ENCODE measurements at regions not wholly inside any gene's neighbourhood (a gene's known extent, or its start where the extent isn't known, plus 50 kb on each side); places are given as distances from the start of the nearest gene placed in this dataset.
"Not testable (repeated sequence)": the region's sequence is repeated elsewhere in the genome, so short reads cannot be mapped to it uniquely, and the experiment has no call there.

- no peaks in the 10 kb centered on the region for H3K36me3 ChIP-seq
- intact Hi-C loops (cut with DNase I): no loop called here
- DNase-seq (ENCODE audit: extremely low spot score): no peak
- no peak overlapping the region for H3K27ac ChIP-seq (replicated peaks in 1 of 4)
- no peak overlapping the region for H3K4me3 ChIP-seq
- peaks cover 0 to 28% (median 18%) of the 10 kb centered on the region in 4 donors for H3K9me3 ChIP-seq
- H3K4me1 ChIP-seq: no peaks in the 10 kb centered on the region
- TF ChIP-seq POLR2AphosphoS5 (IDR thresholded peaks at IDR 0.05) (no peak), POLR2A (IDR thresholded peaks at IDR 0.05; ENCODE audit: low read depth) (no peak), EP300 (IDR thresholded peaks at IDR 0.05) (no peak)
- TF ChIP-seq, protein P1, sequence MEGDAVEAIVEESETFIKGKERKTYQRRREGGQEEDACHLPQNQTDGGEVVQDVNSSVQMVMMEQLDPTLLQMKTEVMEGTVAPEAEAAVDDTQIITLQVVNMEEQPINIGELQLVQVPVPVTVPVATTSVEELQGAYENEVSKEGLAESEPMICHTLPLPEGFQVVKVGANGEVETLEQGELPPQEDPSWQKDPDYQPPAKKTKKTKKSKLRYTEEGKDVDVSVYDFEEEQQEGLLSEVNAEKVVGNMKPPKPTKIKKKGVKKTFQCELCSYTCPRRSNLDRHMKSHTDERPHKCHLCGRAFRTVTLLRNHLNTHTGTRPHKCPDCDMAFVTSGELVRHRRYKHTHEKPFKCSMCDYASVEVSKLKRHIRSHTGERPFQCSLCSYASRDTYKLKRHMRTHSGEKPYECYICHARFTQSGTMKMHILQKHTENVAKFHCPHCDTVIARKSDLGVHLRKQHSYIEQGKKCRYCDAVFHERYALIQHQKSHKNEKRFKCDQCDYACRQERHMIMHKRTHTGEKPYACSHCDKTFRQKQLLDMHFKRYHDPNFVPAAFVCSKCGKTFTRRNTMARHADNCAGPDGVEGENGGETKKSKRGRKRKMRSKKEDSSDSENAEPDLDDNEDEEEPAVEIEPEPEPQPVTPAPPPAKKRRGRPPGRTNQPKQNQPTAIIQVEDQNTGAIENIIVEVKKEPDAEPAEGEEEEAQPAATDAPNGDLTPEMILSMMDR (IDR thresholded peaks at IDR 0.05): no peak
- no peaks in the 10 kb centered on the region for H3K27me3 ChIP-seq
These were observed 387.4 kb upstream of the CAMK1G start for GRCh38 chr1:209196140-209196539.

- no peak for DNase-seq (ENCODE audit: extremely low spot score)
- Histone ChIP-seq H3K4me3 (no peak overlapping the region), H3K27ac (replicated peaks in 1 of 4) (no peak overlapping the region), H3K36me3 (no peaks in the 10 kb centered on the region), H3K4me1 (no peaks in the 10 kb centered on the region), H3K27me3 (peaks cover 0 to 9% (median 0%) of the 10 kb centered on the region in 4 donors), H3K9me3 (peaks cover 0 to 28% (median 18%) of the 10 kb centered on the region in 4 donors)
- 79% methylated on average over 11 of the region's 12 CpGs for WGBS
- intact Hi-C loops (cut with DNase I): no loop called here
- no peak for TF ChIP-seq POLR2A (IDR thresholded peaks at IDR 0.05; ENCODE audit: low read depth)
These were observed 384.4 kb upstream of the CAMK1G start for GRCh38 chr1:209198961-209199750.

- peaks cover 0 to 24% (median 17%) of the 10 kb centered on the region in 4 donors for H3K9me3 ChIP-seq
- no peaks in the 10 kb centered on the region for H3K4me1 ChIP-seq
- H3K27ac ChIP-seq (replicated peaks in 1 of 4): no peak overlapping the region
- DNase-seq (ENCODE audit: extremely low spot score): no peak
- intact Hi-C loops (cut with DNase I): loop anchor here (10.0 kb wide), 1 partner anchor 365 kb away; no protein-coding TSS in a partner anchor
- peaks cover 0 to 9% (median 0%) of the 10 kb centered on the region in 4 donors for H3K27me3 ChIP-seq
- H3K4me3 ChIP-seq: no peak overlapping the region
- no peaks in the 10 kb centered on the region for H3K36me3 ChIP-seq
- WGBS: 71% methylated on average over 4 of the region's 4 CpGs
- TF ChIP-seq POLR2A (IDR thresholded peaks at IDR 0.05; ENCODE audit: low read depth): no peak
- TF ChIP-seq, protein P1 (IDR thresholded peaks at IDR 0.05): no peak
- TF ChIP-seq POLR2AphosphoS5 (IDR thresholded peaks at IDR 0.05): no peak
- TF ChIP-seq EP300 (IDR thresholded peaks at IDR 0.05): no peak
These were observed 383.7 kb upstream of the CAMK1G start for GRCh38 chr1:209199822-209200221.

DNA sequence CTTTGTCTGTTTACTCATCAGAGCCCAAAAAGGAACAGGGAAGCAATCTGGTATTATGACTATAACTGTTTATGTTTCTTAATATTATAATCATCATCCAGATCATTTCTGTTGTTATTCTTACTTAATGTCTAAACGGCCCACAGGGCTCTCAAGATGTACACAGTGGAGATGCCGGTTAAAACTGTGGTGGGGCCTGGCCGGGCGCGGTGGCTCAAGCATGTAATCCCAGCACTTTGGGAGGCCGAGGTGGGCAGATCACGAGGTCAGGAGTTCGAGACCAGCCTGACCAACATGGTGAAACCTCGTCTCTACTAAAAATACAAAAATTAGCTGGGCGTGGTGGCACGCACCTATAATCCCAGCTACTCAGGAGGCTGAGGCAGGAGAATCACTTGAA, 381.2 kb upstream of the CAMK1G start:
- not testable (repeated sequence) for H3K9me3 ChIP-seq; H3K27ac ChIP-seq (replicated peaks in 1 of 4); DNase-seq (ENCODE audit: extremely low spot score); H3K4me1 ChIP-seq; H3K36me3 ChIP-seq; H3K4me3 ChIP-seq
- WGBS: 85% methylated on average over 11 of the region's 11 CpGs
- intact Hi-C loops (cut with DNase I): loop anchor here (2.0 to 10.0 kb wide), 2 partner anchors 46 to 362 kb away; no protein-coding TSS in a partner anchor
- H3K27me3 ChIP-seq: peaks cover 0 to 16% (median 0%) of the 10 kb centered on the region in 4 donors

GRCh38 chr1:209202830-209203532, 380.5 kb upstream of the CAMK1G start:
- intact Hi-C loops (cut with DNase I): loop anchor here (2.0 to 10.0 kb wide), 2 partner anchors 46 to 362 kb away; no protein-coding TSS in a partner anchor
- no peaks in the 10 kb centered on the region for H3K9me3 ChIP-seq
- no peak overlapping the region for H3K4me3 ChIP-seq
- 0% methylated on average over 4 of the region's 4 CpGs for WGBS
- H3K27ac ChIP-seq (replicated peaks in 1 of 4): no peak overlapping the region
- no peak for DNase-seq (ENCODE audit: extremely low spot score)
- peaks cover 7 to 12% (median 9%) of the 10 kb centered on the region in 4 donors for H3K4me1 ChIP-seq
- TF ChIP-seq POLR2A (IDR thresholded peaks at IDR 0.05; ENCODE audit: low read depth): no peak
- TF ChIP-seq, protein P1 (IDR thresholded peaks at IDR 0.05): peak; percentile 43 to 78 (median 65)
- TF ChIP-seq POLR2AphosphoS5 (IDR thresholded peaks at IDR 0.05): no peak
- H3K27me3 ChIP-seq: peaks cover 0 to 22% (median 2%) of the 10 kb centered on the region in 4 donors
- H3K36me3 ChIP-seq: no peaks in the 10 kb centered on the region
